ENCODE measurements at regions not wholly inside any gene's neighbourhood (a gene's known extent, or its start where the extent isn't known, plus 50 kb on each side); places are given as distances from the start of the nearest gene placed in this dataset.

- no peak for TF ChIP-seq CTCF (IDR thresholded peaks at IDR 0.05; ENCODE audit: insufficient read depth, low read length)
- TF ChIP-seq, protein P1, sequence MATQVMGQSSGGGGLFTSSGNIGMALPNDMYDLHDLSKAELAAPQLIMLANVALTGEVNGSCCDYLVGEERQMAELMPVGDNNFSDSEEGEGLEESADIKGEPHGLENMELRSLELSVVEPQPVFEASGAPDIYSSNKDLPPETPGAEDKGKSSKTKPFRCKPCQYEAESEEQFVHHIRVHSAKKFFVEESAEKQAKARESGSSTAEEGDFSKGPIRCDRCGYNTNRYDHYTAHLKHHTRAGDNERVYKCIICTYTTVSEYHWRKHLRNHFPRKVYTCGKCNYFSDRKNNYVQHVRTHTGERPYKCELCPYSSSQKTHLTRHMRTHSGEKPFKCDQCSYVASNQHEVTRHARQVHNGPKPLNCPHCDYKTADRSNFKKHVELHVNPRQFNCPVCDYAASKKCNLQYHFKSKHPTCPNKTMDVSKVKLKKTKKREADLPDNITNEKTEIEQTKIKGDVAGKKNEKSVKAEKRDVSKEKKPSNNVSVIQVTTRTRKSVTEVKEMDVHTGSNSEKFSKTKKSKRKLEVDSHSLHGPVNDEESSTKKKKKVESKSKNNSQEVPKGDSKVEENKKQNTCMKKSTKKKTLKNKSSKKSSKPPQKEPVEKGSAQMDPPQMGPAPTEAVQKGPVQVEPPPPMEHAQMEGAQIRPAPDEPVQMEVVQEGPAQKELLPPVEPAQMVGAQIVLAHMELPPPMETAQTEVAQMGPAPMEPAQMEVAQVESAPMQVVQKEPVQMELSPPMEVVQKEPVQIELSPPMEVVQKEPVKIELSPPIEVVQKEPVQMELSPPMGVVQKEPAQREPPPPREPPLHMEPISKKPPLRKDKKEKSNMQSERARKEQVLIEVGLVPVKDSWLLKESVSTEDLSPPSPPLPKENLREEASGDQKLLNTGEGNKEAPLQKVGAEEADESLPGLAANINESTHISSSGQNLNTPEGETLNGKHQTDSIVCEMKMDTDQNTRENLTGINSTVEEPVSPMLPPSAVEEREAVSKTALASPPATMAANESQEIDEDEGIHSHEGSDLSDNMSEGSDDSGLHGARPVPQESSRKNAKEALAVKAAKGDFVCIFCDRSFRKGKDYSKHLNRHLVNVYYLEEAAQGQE (IDR thresholded peaks at IDR 0.05; ENCODE audit: insufficient replicate concordance, low read depth) = no peak
These were observed 588.4 kb downstream of the RFPL4B start for GRCh38 chr6:112935402-112936078.
